Adrenal gland (tissue), 9 donors: ENCODE measurements at regions not wholly inside any gene's neighbourhood (a gene's known extent, or its start where the extent isn't known, plus 50 kb on each side); places are given as distances from the start of the nearest gene placed in this dataset.
A peak's percentile ranks its signal among the peaks of the same experiment; 100 is the strongest.

Source experiments
- DNase-seq, 7 donors: peaks; one replicate each; pipeline ENCODE4 v3.0.0-alpha.2; 2019 to 2020
- H3K27ac ChIP-seq, 5 donors: fragments of 200-600 bp; sonication (generic) in 4 of 5; 1 replicate in 3 of 5; 2 replicates in 2 of 5; pipeline versions ENCODE4 v1.5.1 to v1.8.0; 2016 to 2020; ENCODE audit warnings: mild to moderate bottlenecking in 1 of 5
- H3K27me3 ChIP-seq: fragments of 200-600 bp; 2 replicates; pipeline ENCODE4 v1.8.0; 2021
- H3K36me3 ChIP-seq, 2 donors: fragments of 200-600 bp; replicated peaks in 1 of 2; 1 replicate in 1 of 2; 2 replicates in 1 of 2; pipeline versions ENCODE4 v1.5.1 to v1.8.0; 2018 to 2022
- H3K4me1 ChIP-seq, 2 donors: fragments of 200-600 bp; replicated peaks in 1 of 2; 1 replicate in 1 of 2; 2 replicates in 1 of 2; pipeline versions ENCODE4 v1.5.1 to v1.8.0; 2018 to 2021
- H3K4me3 ChIP-seq, 4 donors: fragments of 200-600 bp; sonication (generic) in 3 of 4; one replicate each; pipeline ENCODE4 v1.5.1; 2016 to 2018
- H3K9me3 ChIP-seq, 3 donors: fragments of 200-600 bp; sonication (generic) in 1 of 3; replicated peaks in 1 of 3; 1 replicate in 2 of 3; 2 replicates in 1 of 3; pipeline versions ENCODE4 v1.5.1 to v1.8.0; 2016 to 2021
- CTCF ChIP-seq, 6 experiments: fragments of 450-650 bp in 4 of 6; fragments of 200-600 bp in 2 of 6; sonication (generic) in 1 of 6; IDR thresholded peaks; 1 replicate in 5 of 6; 2 replicates in 1 of 6; pipeline versions ENCODE4 v1.5.1 to v1.8.0; 2016 to 2021; ENCODE audit warnings: antibody characterized with exemption in 6 of 6, mild to moderate bottlenecking in 2 of 6, moderate library complexity in 1 of 6
- POLR2A ChIP-seq, 2 donors: fragments of 450-650 bp; IDR thresholded peaks; one replicate each; pipeline ENCODE4 v1.6.1; 2017; ENCODE audit warnings: antibody characterized with exemption in 2 of 2, mild to moderate bottlenecking in 2 of 2, moderate library complexity in 1 of 2
- WGBS, 4 donors: extraction: QIAGEN DNeasy Blood & Tissue Kit in 2 of 4; methylation state at CpG; one replicate each; pipeline versions ENCODE4 v1.1.5 to v1.1.7; 2013 to 2017; 5-methylcytosine and 5-hydroxymethylcytosine counted together
- intact Hi-C, 2 donors: fragments of 100-400 bp; cut with DNase I; formaldehyde crosslinking; loops; one replicate each; pipeline versions ENCODE4 v1.14.1 to v1.15.0; 2022 to 2023
- donor health status: healthy with polysubstance abuse.
- donor health status: Bipolar disorder and iron deficiency.
- donor health status: DM: yes; HTN: yes; CAD: no.
- donor health status: DM: no; HTN: no; CAD: no.
- donor health status: DM: no; HTN: no; CAD: no.

- H3K4me3 ChIP-seq, result no peak overlapping the region
- H3K9me3 ChIP-seq, result no peaks in the 10 kb centered on the region
- H3K27me3 ChIP-seq, result no peaks in the 10 kb centered on the region
- WGBS, 4 donors, result 34 to 61% (median 55%) methylated on average over 2 of the region's 2 CpGs
- H3K4me1 ChIP-seq, result no peaks in the 10 kb centered on the region
- H3K27ac ChIP-seq, result no peak overlapping the region
- TF ChIP-seq CTCF (IDR thresholded peaks at IDR 0.05) (no peak), POLR2A (IDR thresholded peaks at IDR 0.05) (no peak)
- no peak for DNase-seq
- intact Hi-C loops, result no loop called here
- H3K36me3 ChIP-seq, result no peaks in the 10 kb centered on the region
Observed at GRCh38 chr9:1599961-1600360, 415.2 kb upstream of the SMARCA2 start.

DNA sequence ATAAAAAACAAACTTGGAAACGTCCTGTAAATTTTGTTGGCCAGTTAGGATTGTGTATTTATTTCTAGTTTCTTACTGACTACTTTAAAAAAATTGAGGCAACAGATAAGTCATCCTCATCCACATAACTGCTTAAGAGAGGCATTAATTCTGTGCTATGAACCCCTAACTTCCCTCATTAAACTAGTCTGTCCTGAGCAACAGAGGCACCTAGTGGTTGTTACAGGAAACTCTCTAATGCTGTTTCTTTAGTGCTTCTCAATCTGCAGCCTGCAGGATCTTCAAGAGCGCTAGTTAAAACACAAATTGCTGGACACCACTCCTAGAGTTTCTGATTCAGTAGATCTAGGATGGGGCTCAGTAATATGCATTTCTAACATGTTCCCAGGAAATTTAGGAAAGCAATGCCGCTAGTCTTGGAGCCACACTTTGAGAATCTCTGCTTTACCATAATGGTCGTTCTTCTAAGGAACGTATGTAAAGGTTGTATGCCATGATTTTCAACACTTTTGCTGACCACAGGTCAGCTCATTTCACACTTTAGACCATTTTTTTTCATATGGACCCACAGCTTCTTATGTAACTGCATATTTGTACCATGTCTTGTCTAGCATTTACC, 410.1 kb upstream of the SMARCA2 start:
- intact Hi-C loops, result no loop called here
- TF ChIP-seq POLR2A (IDR thresholded peaks at IDR 0.05), result no peak
- TF ChIP-seq CTCF (IDR thresholded peaks at IDR 0.05), result peak; percentile 11 to 37 (median 24)
- Histone ChIP-seq H3K9me3 (no peaks in the 10 kb centered on the region), H3K36me3 (no peaks in the 10 kb centered on the region), H3K4me3 (no peak overlapping the region), H3K27ac (no peak overlapping the region), H3K27me3 (no peaks in the 10 kb centered on the region), H3K4me1 (no peaks in the 10 kb centered on the region)
- WGBS, 4 donors, result 39 to 52% (median 48%) methylated on average over 5 of the region's 5 CpGs
- DNase-seq, result no peak

GRCh38 chr9:1606253-1606652, 408.9 kb upstream of the SMARCA2 start:
- DNase-seq, result no peak
- TF ChIP-seq POLR2A (IDR thresholded peaks at IDR 0.05), result no peak
- no peak for TF ChIP-seq CTCF (IDR thresholded peaks at IDR 0.05)
- H3K4me1 ChIP-seq, result no peaks in the 10 kb centered on the region
- no peaks in the 10 kb centered on the region for H3K9me3 ChIP-seq
- H3K4me3 ChIP-seq, result no peak overlapping the region
- intact Hi-C loops, result no loop called here
- no peaks in the 10 kb centered on the region for H3K27me3 ChIP-seq
- no peak overlapping the region for H3K27ac ChIP-seq
- 11 to 21% (median 14%) methylated on average over 5 of the region's 5 CpGs for WGBS, 4 donors
- H3K36me3 ChIP-seq, result no peaks in the 10 kb centered on the region

DNA sequence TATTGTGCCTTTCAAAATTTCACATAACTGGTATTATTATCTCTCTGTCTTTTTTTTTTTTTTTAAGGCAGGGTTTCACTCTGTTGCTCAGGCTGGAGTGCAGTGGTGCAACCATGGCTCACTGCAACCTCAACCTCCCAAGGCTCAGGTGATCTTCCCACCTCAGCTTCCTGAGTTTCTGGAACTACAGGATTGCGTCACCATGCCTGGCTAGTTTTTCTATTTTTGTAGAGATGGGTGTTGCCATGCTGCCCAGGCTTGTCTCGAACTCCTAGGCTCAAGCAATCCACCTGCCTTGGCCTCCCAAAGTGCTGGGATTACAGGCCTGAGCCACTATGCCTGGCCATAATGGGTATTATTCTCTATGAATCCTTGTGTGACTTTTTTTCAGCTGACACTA, 402.3 kb upstream of the SMARCA2 start:
- intact Hi-C loops, result no loop called here
- Histone ChIP-seq H3K4me3 (no peak overlapping the region), H3K36me3 (no peaks in the 10 kb centered on the region), H3K27ac (no peak overlapping the region), H3K9me3 (no peaks in the 10 kb centered on the region), H3K27me3 (no peaks in the 10 kb centered on the region), H3K4me1 (no peaks in the 10 kb centered on the region)
- 48 to 69% (median 59%) methylated on average over 2 of the region's 2 CpGs for WGBS, 4 donors
- TF ChIP-seq CTCF (IDR thresholded peaks at IDR 0.05), result no peak
- TF ChIP-seq POLR2A (IDR thresholded peaks at IDR 0.05), result no peak
- no peak for DNase-seq
